HG03175 (cell line): ENCODE measurements at regions not wholly inside any gene's neighbourhood (a gene's known extent, or its start where the extent isn't known, plus 50 kb on each side); places are given as distances from the start of the nearest gene placed in this dataset.

ENCODE experiments used
- ATAC-seq: cut with Tn5 transposase; IDR thresholded peaks from one replicate; pipeline ENCODE4 v1.9.1; 2021; ENCODE audit warnings: mild to moderate bottlenecking, moderate library complexity; ENCODE audit not compliant: unreplicated experiment

DNA sequence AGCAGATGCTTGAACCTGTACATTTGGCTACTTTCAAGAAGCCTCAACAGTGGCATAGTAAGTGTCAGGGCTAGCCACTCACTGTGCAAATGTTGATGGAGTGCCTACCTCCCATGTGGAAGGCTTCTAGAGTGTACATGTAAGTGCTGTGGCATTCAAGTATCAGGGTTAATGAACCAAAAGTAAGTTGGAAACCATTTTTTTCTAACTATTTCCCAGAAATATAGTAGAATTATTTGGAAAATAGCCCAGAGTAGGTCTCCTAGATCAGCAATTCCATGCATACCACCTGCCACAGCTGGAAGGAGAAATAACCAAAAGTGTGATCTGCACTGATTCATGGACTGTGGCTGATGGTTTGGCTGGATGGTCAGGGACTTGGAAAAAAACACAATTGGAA, 53.3 kb downstream of the FOXD1 start:
- ATAC-seq: no peak

DNA sequence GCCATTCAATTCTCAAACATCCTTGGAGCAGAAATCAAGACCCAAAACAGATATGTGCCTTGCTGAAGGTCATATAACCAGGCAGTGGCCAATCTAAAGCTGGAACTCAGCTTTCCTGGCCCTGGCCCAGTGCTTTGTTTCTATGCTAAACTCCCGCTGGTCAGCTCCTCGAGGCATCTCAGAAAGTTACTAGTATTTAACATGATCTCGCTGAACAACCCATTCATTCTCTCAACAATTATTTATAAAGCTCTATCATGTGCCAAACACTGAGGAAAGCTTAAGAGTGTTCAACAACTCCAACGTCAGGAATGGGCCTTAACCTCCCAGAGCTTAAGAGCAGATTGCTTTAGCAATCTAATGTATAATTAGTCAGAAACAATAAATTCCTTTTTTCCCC, 54.0 kb downstream of the FOXD1 start:
- ATAC-seq: no peak

DNA sequence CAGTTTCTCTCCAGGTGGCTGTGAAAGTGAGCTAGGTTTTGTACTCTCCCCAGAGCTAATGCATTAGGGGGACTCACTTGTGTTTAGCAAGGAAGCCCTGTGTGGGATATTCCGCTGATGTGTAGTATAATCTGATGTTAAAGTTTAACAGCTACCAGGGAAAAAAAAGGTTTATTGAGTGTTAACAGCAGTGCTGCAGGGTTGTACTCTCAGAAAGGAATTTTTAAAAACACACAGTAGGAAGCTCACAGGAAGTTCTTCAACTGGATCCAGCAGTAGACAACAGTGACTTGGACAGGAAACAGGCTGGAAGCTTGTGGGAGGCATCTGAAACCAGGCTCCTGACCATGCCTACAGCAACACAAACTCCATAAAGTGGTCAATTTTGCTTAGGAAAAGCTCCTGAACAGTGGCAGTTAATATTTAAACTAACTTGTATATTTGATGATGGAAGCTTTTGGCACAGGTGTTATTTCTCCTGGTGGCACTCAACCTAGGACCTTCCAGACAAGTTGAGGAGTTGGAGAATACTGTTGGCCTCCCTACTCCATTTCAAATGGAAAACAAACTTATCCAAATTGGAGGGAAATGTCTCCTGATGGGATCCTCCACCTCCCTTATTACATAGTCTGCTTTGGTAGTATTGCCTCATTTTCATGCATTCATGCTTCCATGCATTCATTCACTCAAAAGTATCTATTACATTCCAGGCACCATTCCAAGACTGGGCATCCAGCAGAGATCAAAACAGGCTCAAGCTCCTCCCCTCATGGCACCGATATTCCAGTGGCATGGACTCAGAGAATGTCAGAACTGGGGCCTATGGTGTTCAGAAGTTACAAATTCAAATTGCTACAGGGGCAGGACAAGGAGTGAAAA, 54.7 kb downstream of the FOXD1 start:
- ATAC-seq: no peak

DNA sequence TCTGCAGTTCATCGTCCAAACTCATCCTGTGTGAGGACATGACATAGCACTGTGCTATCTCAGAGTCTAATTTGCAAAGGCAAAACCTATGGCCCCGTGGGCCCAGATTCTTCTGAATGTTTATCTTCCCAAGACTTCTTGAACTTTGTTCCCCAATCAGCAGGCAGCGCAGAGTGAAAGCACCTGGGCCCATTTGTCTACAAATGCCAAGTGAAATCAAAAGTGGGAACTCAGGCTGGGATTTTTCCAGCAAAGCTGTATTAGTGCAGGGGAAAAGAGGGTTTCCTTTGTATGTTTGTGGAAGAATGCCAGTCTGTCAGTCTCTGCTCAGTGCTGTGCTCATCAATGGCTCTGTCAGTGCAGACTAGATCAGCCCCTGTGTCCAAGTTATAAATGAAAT, 55.8 kb downstream of the FOXD1 start:
- ATAC-seq: no peak

DNA sequence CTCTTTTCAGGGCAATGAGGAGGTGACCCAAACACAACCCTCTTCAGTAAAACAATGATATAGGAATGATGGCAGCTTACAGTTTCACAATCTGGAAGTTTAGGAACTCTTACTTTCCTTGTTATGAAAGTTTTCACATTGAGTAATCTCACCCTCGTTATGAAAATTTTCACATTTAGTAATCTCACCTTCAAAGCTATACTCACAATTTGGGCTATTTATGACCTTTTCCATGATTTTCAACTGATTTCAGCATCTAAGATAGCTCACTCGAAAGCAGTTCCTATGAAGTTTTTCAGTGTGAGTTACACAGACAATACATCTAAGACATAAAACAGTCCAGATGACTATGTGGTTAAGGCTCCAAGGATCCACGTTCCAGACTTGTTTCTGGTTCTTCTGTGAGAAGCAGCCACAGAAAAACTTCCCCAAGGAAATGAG, 57.1 kb downstream of the FOXD1 start:
- ATAC-seq: no peak

DNA sequence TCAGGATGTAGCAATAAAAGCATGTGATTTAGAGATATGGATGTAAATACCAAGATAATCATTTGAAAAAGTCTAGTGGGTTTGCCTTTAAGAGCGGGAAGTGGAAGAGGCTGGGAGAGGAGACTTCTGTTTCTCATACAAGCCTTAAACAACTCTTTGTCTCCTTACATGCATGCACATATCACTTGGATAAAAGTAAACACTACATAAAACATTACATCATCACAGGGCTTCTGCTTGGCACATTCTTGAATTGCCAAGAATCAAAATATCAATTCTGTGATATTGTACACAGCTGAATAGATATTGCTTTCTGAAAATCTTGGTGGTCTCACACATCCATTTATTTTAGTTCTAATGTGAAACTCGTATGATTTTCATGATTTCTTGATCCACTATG, 57.6 kb downstream of the FOXD1 start:
- ATAC-seq: no peak

DNA sequence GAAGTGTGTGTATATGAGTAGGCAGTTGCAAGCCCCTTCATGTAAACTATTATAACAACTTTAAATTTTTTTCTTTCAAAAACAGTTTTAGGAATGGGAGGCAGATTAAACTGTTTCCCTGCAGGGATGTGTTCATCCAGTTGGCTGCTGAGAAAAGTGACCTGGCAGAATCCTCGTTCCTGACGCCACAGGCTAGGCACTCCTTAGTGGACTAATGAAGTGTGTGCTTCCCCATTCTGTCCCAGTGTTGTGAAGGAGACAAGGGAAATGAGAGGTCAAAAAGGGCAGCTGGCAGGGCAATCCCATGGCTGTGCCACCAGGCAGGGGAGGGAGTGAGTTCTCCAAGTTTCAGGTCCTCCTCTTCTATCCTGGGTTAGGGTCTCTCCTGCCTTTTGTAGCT, 59.8 kb downstream of the FOXD1 start:
- no peak for ATAC-seq

DNA sequence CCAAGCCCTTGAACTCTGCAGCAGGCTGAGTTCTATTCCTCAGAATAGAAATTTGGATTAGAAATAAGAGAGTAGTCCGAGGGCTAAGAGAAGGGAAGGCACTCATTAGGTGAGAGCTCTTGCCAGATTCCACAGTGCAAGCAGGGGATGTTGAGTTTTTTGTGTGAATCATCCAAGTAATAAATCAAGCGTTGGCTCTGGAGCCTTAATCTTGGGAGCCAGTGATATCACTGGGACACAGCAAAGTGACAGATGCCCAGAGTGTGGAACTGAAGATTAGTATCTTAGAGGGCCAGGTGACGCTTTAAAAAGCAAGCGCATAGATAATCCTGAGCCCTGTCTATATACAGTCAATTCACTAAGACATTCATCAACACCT, 60.3 kb downstream of the FOXD1 start:
- ATAC-seq: no peak

DNA sequence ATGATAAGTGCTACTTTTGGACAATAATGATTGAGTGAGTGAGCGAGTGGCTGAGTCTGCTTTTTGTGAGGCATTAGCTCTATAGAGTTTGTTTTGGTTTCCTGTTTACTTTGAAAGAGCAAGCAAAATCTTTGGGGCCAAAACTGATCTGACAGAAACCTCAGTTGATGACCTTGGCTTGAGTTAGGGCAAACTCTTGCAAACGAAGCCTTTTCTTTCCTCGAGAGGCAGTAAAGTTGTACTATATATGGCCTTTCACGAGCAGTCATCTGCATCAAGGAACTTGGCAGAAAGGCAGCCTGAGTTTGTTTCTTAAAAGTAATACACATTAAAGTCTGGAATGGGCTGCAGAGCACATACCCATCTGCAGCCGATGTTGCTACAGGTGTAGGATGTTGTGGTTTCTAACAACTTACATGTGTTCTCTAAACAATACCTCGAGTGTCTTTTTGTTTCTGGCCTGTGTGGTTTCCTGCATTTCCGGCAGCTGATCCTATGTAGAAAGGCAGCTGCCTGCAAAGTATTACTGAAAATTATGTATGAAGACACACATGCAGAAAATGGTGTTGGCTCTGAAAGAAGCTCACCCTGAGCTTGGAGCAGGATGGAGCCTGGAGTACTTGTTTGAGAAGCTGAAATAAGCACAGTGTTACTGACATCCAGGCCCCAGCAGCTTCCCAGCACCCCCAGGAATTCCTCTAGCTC, 60.8 kb downstream of the FOXD1 start:
- peak; percentile 96 for ATAC-seq

DNA sequence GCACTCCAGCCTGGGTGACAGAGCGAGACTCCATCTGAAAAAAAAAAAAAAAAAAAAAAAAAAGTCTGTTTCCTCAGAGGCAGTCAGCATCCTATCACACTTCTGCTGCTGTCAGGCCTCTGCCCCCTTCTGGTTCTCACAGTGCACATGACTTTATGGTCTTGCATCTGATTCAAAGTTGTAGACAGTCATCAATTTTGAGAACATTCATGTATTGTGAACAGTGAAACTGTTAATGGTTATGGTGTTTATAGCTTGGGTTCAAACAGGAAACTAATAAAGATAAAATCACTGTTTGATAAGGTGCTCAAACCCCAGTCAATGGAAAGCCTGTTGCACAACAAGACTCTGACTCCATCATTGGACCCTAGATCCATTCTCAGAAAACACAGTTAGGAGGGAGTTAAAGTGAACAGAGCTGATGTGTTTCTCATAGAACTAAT, 61.4 kb downstream of the FOXD1 start:
- peak; percentile 37 for ATAC-seq

DNA sequence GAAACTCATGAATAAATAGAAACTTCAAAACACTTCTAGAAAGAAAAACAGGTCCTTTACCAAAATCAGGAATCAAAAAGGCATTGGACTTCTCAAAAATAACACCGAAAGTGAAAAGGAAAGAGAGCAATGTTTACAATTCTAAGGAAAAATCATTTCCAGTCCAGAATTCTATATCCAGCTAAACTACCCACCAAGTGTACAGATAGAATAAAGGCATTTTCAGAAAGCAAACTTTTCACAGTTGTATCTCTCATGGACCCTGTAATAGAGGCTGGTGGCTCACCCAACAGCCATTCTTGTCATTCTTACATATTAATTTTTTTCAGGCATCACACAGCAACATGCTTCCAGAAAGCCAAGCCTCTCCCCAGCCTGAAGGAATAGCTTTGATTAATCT, 63.7 kb downstream of the FOXD1 start:
- no peak for ATAC-seq

DNA sequence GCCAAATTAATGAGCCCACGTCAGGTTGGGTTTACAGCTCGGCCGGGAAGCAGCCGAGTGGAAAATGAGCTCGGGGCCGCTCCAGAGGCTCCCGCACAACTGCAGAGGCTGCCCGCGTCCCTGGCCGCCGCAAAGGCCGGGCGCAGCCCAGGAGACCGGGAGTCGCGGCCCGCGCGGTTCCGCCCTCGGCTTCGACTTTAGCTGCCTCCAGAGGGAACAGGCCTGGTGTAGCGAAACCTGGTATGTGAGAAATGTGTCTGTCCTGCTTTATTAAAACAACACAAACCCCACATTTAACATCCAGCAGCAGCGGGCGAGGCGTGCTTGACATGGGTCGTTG, 66.2 kb downstream of the FOXD1 start:
- no peak for ATAC-seq

DNA sequence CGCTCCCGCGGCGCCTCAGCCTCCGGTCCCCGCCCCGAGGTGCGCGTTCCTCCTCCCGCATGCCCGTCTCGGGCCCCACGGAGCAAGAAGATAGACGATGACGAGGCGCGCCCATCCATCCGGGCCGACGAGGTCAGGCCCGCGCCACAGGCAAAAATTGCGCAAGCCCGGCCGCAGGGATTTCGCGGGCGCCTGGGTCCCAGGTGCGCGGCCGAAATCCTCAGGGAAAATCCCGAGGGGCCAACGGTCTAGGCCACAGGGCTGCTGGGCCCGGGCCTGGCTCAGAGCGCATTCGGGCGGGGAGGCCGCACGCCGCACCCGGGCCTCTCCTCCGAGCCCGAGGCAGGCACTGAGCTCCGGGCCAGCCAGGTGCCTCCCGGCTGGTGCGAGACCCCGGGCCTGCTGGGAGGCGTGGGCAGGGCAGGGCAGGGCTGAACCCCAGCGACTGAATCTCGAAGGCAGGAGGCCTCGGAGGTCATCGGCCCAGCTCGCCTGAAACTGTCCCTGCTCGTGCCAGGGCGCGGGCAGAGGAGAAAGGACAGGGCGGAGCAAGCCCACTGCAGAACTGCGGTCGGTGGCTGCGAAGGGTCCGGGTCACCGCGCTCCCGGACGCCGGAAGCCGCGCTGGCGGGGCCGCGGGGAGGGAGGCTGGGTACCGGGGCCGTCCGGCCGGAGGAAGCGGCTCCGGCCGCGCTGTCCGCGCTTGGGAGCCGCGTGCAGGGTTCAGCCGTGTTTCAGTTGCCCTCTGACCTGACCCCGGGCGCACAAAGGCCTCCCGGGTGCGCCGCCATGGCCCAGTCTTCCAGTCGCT, 66.8 kb downstream of the FOXD1 start:
- no peak for ATAC-seq

DNA sequence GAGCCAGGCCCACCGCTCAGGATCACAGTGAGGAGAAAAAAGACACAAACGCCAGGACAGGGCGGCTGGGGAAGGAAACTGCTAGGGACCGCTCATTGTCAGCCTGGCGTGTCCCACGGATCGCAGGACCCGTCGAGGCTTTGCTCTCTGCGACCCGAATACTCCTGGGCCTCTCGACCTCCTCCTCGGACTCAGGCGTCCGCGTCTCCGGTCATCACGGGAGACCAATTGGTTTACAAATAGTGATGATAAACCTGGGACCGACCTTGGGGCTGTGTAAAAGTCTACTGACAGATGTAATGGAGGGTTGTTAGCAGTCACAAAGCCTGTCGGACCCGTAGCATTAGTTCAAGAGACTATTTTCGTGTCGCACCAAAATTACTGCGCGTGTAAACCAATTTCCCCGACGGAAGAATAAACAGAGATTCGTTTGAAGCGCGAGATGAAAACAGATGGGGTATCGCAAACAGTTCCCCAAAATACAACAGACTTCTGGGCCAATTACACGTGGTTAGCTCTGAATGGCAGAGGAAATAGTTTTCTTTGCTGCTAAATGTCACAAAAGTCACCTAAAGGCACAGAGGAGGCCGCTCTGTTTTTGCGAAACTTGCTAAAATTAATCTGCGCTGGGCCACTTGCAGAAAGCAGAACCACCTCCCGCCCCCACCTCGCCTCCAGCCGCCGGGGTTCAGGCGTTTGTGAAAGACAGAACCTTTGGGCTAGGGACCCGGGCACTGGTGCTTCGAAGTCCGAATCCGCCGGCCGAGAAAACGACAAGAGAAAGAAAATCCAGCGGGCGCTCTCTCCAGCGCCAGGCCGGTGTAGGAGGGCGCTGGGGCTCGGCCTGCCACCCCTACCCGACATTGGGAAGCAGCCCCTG, 67.6 kb downstream of the FOXD1 start:
- no peak for ATAC-seq

DNA sequence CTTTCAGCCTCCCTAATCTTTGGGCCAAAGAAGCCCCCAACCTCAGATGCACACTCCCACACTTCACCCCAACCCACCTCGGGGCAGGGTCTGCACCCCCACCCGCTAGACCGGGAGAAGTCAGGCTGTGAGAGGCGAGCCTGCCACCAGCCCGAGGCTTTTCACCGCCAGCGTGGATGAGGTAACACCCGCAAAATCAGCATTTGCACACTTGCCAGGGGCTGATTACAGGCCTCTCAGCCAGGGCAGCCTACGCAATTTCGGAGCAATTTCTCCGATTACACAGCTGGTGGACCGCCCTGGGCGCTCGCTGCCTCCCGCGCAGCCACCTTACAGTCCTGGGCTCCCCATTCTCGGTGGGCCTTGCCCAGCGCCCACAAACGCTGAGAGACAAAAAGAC, 68.5 kb downstream of the FOXD1 start:
- ATAC-seq: no peak

DNA sequence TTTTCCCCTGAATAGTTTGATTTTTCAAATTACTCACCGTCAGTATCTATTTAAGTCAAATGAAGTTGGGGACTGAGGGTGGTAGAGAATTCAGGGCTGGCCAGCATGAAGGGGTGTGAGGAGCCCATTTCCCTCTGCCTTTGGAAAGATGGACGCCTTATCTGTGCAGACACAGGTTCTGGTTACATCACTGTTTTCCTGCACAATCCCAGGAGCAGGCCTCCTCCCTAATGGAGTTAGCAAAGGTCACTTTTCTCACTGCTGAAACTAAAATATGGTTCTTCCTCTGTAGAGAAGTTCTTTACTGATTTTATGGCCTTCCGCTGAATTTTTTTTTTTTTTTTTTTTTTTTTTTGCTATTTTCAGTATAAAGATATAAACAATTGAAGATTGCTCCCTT, 69.1 kb downstream of the FOXD1 start:
- no peak for ATAC-seq

DNA sequence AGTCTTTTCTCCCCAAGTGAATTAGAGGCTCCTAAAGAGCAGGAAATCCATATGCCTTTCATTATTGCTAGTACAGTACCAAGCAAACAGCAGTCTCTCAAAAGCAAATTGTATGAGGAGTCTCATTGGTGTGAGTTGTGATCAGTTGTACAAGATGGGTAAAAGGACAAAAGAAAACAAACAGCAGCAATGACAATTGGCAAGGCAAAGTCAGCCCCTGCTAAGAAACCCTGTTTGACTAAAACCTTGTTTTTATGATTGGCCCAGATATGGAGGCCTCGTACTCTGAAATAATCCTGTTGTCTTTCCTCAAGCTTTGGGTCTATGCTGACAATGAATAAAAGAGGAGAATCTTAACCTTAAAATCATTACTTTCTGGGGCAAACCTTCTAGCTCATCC, 69.8 kb downstream of the FOXD1 start:
- no peak for ATAC-seq

DNA sequence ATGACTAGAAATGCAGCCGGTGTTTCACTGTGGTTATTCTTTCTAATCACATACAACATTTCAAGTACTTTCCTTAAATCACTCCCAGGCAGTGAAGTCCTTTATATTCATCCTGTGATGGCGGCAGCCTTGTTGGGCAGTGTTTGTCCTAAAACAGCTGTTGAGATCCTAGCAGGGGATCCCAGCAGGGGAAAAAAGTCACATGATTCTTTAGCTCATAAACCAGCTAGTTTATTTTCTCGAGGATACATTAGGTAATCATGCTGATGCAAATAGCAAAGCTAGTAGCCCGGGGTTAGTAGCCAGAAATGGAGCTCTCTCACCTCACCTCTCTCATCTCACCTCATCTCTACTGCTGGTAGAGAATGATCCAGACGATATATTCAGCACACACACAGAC, 70.5 kb downstream of the FOXD1 start:
- ATAC-seq: no peak

DNA sequence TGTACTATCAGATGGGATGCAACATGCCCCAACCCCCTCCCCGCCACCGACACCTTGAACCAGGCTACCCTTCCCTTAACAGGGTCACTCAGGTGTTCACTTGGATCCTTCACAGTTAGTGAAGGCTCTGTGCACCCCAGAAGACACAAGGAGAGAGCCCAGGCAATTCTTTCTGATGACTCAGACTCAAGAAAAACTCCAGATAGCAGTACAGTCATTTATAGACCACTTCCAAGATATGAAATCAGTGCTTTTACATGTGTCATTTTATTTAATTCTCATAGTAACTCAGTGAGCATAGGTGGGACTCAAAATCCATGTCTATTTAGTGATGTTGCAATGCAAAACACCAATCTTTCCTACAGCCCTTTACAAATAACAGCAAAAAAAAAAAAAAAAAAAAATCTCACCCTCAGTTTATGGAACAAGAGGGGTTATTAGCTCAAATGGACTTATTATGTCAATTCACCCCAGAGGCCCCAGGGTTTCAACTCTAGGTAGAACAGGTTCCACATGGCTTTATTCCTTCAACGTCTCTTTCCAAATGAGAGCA, 71.9 kb downstream of the FOXD1 start:
- ATAC-seq: no peak

DNA sequence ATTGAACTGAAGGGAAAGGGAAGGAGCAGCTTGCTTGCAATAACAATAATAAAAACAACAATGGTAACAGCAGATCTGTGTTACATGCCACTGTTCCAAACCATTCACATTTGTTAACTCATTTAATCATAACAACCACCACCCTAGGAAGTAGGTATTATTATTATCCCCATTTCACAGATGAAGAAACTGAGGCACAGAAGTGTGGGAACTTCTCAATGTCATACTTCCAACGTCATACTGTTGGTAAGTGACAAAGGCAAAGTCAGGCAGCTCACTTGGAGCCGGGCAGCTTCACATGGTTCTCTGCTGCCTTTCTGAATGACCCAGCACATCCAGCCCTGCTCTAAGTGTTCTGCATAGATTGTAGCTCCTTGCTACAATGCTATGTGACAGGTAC, 72.6 kb downstream of the FOXD1 start:
- ATAC-seq: no peak

DNA sequence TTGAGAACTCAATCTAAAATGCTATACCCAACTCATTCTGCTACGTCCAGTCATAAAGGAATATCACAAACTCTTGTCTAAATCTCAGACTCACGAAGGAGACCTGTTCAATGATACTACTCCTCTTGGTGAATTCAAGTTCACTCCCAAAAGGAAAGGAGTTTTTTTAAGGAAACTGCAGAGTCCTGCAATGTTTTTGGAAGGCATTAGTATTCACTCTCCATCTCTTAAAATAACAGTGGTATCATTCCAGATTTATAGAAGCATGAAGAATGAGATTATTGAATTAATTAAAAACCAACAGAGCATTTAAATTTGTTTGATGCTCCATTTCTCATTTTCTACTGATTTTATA, 73.4 kb downstream of the FOXD1 start:
- no peak for ATAC-seq
